ENCODE measurements at regions not wholly inside any gene's neighbourhood (a gene's known extent, or its start where the extent isn't known, plus 50 kb on each side); places are given as distances from the start of the nearest gene placed in this dataset.

DNA sequence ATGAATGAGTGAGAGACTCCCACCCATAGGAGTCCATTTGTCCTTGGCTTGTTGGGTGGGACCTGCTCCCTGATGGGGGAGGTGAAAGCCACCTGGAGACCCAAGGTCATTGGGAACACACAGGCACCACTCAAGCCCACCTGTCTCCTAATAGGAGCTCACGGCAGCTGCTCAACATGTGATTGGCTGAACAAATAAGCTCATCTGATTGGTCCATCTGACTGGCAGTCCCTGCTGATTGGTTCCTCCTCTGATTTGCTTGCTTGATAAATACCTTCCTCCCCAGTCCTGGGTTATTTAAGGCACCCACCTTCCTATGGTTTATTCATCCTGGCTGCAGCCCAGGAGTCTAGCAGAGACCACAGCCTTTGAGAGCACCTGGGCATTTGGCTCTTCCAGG, 502.9 kb downstream of the PTPRU start (continued):
- TF ChIP-seq, protein P1, sequence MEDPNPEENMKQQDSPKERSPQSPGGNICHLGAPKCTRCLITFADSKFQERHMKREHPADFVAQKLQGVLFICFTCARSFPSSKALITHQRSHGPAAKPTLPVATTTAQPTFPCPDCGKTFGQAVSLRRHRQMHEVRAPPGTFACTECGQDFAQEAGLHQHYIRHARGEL (CRISPR knock-in tag; IDR thresholded peaks at IDR 0.05) = no peak

DNA sequence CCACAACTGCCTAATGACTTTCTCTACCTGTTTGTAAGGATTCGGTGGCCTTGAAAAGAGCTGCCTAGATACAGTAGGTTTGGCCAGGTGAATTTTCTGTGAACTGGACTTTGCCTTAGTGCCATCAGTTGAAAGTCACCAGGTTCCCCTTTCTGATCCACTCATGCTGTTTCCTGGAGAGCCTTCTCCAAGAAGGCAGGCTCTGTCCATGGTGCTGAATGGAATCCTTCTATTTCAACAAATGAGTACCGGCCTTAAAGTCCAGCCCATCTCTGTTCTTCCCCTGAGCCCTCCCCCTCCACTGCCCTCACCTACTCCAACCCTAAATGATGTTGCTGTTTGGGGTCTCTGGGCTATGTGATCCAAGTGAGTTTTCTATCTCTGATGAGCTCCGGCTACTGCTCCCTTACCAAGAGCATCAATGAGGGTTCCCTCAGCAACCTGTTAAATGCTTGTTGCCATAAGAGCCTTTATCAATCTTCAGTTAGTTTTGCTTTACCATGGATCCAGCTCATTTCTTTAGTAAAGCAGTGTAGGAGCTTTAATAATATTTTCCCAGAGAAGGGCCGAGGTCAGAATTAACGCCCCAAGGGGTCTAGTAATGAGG, 500.4 kb downstream of the PTPRU start:
- BruUV-seq (replicated peaks) = no TSS peak
- in situ Hi-C loops (cut with HindIII; ENCODE audit: extremely low pct_ligation_motif_present, low pct_unique_long_range_greater_than_20kb) = no loop called here
- Histone ChIP-seq H3K4me3 (replicated peaks in 1 of 3; ENCODE audit: insufficient read depth in 1 of 3, low read depth in 2 of 3, low read length in 3 of 3) (no peak overlapping the region), H3K4me1 (ENCODE audit: insufficient read depth, low read length) (no peaks in the 10 kb centered on the region), H3K36me3 (replicated peaks in 1 of 2; ENCODE audit: control insufficient read depth in 1 of 2, insufficient read depth in 2 of 2, low read length in 2 of 2) (no peaks in the 10 kb centered on the region), H3K4me2 (ENCODE audit: low read depth, low read length) (no peak overlapping the region), H3K9me3 (ENCODE audit: low read length) (no peaks in the 10 kb centered on the region), H3K27me3 (ENCODE audit: control insufficient read depth in 1 of 2, insufficient read depth in 2 of 2, low read length in 2 of 2) (no peaks in the 10 kb centered on the region), H4K20me1 (ENCODE audit: insufficient read depth, low read length) (no peaks in the 10 kb centered on the region), H3K79me2 (ENCODE audit: insufficient read depth, low read length) (no peaks in the 10 kb centered on the region), H2AFZ (ENCODE audit: low read length) (no peak overlapping the region), H3K9ac (ENCODE audit: insufficient read depth, low read depth, low read length) (no peak overlapping the region), H3K27ac (ENCODE audit: extremely low read length, insufficient read depth, low read length) (no peak overlapping the region)
- POLR2A ChIA-PET = no interaction called here
- no peak for ATAC-seq
- WGBS (ENCODE audit: low lambda C conversion rate) = 16% methylated on average over 5 of the region's 5 CpGs
- peak; percentile 20 for DNase-seq (ENCODE audit: low spot score)
- intact Hi-C loops (cut with micrococcal nuclease; ENCODE audit: unreplicated experiment) = no loop called here
- no peak for FAIRE-seq
- CTCF ChIA-PET (ENCODE audit: low intra/inter-chr PET ratio, low total read pairs) = no interaction called here
- no peak for TF ChIP-seq NFKB2 (CRISPR knock-in tag; IDR thresholded peaks at IDR 0.05; ENCODE audit: borderline replicate concordance)
- TF ChIP-seq BCL6 (CRISPR knock-in tag; IDR thresholded peaks at IDR 0.05) = 0 out of 2 replicates have a peak, but pooled peaks have one; percentile 33
- peak; percentile 95 for TF ChIP-seq MIER2 (CRISPR knock-in tag; IDR thresholded peaks at IDR 0.05)
- no peak for TF ChIP-seq FOXA1 (IDR thresholded peaks at IDR 0.05)
- no peak for TF ChIP-seq FOXA1 (CRISPR knock-in tag; IDR thresholded peaks at IDR 0.05)
- TF ChIP-seq ATRX (CRISPR knock-in tag; IDR thresholded peaks at IDR 0.05; ENCODE audit: borderline replicate concordance) = no peak
- 0 out of 2 replicates have a peak, but pooled peaks have one; percentile 25 for TF ChIP-seq MED1 (CRISPR knock-in tag; IDR thresholded peaks at IDR 0.05)
- TF ChIP-seq, protein P2, sequence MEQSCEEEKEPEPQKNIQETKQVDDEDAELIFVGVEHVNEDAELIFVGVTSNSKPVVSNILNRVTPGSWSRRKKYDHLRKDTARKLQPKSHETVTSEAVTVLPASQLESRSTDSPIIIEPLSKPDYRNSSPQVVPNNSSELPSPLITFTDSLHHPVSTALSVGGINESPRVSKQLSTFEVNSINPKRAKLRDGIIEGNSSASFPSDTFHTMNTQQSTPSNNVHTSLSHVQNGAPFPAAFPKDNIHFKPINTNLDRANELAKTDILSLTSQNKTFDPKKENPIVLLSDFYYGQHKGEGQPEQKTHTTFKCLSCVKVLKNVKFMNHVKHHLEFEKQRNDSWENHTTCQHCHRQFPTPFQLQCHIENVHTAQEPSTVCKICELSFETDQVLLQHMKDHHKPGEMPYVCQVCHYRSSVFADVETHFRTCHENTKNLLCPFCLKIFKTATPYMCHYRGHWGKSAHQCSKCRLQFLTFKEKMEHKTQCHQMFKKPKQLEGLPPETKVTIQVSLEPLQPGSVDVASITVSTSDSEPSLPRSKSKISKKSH (CRISPR knock-in tag; IDR thresholded peaks at IDR 0.05; ENCODE audit: borderline replicate concordance) = no peak
- 0 out of 2 replicates have a peak, but pooled peaks have one; percentile 25 for TF ChIP-seq ZSCAN9 (CRISPR knock-in tag; IDR thresholded peaks at IDR 0.05; ENCODE audit: borderline replicate concordance)
- no peak for TF ChIP-seq ZMAT3 (CRISPR knock-in tag; conservative IDR thresholded peaks at IDR 0.05)
- TF ChIP-seq ZNF557 (CRISPR knock-in tag; IDR thresholded peaks at IDR 0.05) = peak; percentile 46; the same call in 1 of the 2 replicates
- no peak for TF ChIP-seq ZNF598 (CRISPR knock-in tag; IDR thresholded peaks at IDR 0.05; ENCODE audit: borderline replicate concordance)
- no peak for TF ChIP-seq GTF3A (CRISPR knock-in tag; conservative IDR thresholded peaks at IDR 0.05)
- no peak for TF ChIP-seq AKAP8 (CRISPR knock-in tag; IDR thresholded peaks at IDR 0.05)
- TF ChIP-seq, protein P3, sequence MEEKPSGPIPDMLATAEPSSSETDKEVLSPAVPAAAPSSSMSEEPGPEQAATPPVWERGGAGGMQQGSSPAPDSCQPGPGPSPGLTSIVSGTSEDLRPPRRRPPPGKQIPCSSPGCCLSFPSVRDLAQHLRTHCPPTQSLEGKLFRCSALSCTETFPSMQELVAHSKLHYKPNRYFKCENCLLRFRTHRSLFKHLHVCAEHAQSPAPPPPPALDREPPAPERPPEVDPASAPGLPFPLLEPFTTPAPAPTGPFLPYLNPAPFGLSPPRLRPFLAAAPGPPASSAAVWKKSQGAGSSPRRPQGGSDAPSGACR (CRISPR knock-in tag; IDR thresholded peaks at IDR 0.05) = no peak
- peak; percentile 20; the same call in 1 of the 2 replicates for TF ChIP-seq FOXK1 (CRISPR knock-in tag; IDR thresholded peaks at IDR 0.05; ENCODE audit: borderline replicate concordance, low read depth)
- TF ChIP-seq ZNF441 (CRISPR knock-in tag; IDR thresholded peaks at IDR 0.05; ENCODE audit: borderline replicate concordance) = 0 out of 2 replicates have a peak, but pooled peaks have one; percentile 32
- no peak for TF ChIP-seq RXRA (CRISPR knock-in tag; IDR thresholded peaks at IDR 0.05)
- TF ChIP-seq EHMT2 (IDR thresholded peaks at IDR 0.05; ENCODE audit: borderline replicate concordance, low read depth, low read length) = peak; percentile 97
